OCI-M1 (cell line): ENCODE measurements at regions not wholly inside any gene's neighbourhood (a gene's known extent, or its start where the extent isn't known, plus 50 kb on each side); places are given as distances from the start of the nearest gene placed in this dataset.
"Not testable (repeated sequence)": the region's sequence is repeated elsewhere in the genome, so short reads cannot be mapped to it uniquely, and the experiment has no call there.

Source experiments
- DNase-seq: peaks from one replicate; lab custom pipeline; 2025; lab: John Stamatoyannopoulos, UW

DNA sequence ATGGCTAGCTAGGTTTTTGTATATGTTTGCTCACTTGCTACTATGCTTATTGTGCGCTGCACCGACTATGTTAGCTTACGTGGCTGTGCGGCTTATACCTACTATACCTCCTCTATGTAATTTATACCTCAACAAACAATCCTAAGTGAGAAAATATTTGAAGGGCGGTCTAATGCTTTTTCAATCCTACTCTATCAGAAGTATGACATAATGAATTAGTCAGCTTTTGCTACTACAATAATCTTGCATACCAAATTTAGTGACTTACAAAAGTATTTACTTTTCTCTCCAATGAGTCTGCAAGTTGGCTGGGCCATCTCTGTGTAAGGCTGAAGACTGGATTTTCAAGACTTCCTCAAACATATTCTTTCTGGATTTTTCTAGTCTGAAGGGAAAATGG lies 391.2 kb upstream of the NECTIN3 start:
- no peak for DNase-seq

- no peak for DNase-seq
These were observed 387.1 kb upstream of the NECTIN3 start for GRCh38 chr3:110684466-110684865.

- DNase-seq = no peak
These were observed 386.0 kb upstream of the NECTIN3 start for GRCh38 chr3:110685630-110686029.

DNA sequence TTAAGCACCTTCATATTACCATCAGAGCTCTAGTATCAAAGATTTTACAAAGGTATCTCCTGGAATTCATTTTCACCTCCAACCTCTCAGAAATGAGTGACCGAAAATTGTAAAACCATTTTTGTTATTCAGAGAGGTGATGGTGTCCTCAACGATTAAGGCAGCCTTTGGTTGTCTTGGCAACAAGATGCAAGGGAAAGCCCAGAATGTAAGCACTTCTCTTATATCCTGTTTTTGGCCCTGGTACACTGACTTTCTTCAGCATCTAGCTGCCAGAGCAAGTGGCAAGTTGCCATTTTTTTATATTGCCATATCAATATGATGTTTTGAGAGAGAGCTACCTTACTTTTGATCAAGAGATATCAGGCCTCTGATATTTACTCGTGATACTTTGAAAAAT lies 384.9 kb upstream of the NECTIN3 start:
- DNase-seq = no peak

- no peak for DNase-seq
These were observed 384.5 kb upstream of the NECTIN3 start for GRCh38 chr3:110687138-110687537.

DNA sequence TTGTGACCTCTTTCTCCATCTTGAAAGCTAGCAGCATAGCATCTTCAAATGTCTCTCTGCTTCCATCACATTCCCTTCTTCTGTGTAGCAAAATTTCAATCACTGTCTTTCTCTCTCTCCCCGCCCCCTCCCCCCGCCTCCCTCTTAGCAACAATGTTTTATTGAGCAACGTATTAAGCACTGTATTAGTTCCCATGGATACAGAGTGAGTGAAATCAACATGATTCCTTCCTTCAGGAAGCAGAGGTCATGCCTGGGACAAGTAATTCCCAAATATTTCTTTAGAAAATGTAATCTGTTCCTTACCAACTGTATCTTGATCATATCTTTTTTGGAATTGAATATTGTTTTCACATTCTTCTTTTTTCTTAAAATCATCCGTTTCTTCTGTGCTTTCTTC lies 373.7 kb upstream of the NECTIN3 start:
- DNase-seq = no peak

GRCh38 chr3:110704332-110704731 lies 367.3 kb upstream of the NECTIN3 start:
- DNase-seq = not testable (repeated sequence)

DNA sequence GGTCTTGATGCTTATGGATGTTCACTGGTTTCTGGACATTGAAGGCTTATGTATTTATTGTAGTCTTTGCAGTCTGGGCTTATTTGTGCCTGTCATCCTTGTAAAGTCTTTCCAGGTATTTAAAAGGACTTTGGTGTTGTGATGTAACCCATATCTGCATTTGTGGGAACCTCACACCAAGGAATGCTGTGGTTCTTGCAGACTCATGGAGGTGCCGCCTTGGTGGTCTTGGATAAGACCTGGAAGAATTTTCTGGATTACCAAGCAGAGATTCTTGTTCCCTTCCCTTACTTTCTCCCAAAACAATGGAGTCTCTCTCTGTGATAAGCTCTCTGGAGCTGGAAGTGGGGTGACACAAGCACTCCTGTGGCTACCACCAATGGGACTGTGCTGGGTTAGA lies 363.5 kb upstream of the NECTIN3 start:
- DNase-seq = no peak

DNA sequence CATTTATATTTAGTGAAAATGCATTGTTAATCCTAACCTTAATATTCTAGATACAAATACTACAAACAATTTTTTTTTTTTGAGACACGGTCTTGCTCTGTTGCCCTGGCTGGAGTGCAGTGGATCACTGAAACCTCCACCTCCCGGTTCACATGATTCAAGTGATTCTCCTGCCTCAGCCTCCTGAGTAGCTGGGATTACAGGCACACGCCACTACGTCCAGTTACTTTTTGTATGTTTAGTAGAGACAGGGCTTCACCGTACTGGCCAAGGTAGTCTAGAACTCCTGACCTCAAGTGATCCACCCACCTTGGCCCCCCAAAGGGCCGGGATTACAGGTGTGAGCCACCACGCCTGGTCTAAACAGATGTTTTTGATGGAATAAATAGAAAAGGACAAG lies 361.5 kb upstream of the NECTIN3 start:
- DNase-seq = no peak

DNA sequence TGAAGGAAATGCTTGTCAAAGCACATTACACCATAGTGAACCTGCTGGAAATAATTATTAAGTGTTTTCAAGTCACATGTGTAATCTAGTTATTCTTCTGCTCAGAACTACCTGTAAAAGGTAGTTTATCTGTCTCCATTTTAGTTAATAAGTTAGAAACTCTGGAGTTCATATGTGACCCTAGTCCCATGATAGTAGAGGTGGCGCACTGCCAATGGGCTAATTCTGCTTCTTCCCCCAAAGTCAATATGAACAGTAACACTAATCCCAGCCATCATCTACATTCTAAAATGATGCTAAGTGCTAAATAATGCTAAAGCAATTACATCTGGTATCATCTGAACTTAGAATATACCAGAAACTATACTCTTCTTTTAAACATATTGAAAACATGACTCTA lies 361.0 kb upstream of the NECTIN3 start:
- no peak for DNase-seq

DNA sequence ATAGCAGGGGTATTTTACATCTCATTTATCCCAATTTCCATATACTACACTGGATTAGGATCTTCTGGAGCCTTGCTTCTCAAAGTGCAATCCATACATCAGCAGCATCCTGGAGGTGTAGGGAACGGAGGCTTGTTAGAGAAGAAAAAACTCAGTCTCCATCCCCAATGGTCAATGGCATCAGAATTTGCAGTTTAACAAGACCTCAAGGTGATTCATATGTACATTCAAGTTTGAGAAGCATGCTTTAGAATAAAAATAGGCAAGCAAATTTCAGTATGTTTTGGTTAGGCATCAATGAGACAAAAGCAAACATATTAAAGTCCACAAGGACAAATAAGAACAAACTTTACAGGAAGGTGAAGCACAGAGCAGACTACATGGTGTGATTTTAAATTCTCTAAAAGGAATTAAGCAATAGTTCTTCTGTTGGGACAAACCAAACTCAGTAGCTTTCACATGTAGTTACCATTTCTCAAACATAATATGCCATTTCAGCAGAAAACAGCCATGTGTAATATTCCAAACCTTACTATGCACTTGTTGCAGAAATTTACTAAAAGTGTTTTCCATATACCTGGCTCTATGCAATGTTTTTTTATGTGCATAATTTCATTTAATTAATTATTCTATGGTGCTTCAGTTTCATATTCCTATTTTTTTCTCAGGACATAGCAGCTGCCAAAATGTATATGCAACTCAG lies 360.3 kb upstream of the NECTIN3 start:
- DNase-seq = no peak

- DNase-seq = no peak
These were observed 359.6 kb upstream of the NECTIN3 start for GRCh38 chr3:110711851-110712516.

DNA sequence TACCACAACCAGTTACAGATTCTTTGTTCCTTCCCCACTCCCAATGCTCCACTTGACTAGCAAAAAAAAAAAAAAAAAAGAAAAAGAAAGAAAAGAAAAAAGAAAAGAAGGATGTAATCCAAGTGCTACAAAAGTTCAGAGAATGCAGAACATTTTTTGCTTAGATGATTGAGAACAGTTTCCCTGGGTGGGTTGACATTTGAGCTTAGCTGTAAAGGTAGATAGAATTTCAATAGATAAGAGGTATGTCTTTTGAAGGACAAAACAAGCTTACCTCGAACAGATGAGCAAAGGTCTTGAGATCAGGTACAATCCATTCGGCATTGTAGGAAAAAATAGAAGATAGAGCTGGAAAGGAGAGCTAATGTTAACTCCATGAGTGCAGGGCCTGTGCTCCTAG lies 344.6 kb upstream of the NECTIN3 start:
- no peak for DNase-seq

DNA sequence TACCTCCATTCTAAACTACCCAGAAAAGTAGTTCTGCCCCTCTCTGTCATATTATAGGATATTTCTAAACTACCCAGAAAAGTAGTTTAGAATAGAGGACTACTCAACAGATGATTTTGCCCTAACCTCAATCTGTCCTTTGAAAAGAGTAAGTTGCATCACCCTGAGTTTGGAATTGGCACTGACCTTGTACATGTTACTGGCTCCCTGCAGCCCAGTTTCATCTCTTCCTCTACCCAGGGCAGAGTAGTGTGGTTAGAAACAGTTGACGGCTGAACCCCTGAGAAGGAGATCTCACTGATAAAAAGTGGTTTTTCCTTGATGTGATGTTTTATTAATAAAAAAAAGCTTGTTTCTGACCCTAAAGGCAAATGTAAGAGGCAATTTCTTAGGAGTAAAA lies 340.5 kb upstream of the NECTIN3 start:
- peak; percentile 34 for DNase-seq

DNA sequence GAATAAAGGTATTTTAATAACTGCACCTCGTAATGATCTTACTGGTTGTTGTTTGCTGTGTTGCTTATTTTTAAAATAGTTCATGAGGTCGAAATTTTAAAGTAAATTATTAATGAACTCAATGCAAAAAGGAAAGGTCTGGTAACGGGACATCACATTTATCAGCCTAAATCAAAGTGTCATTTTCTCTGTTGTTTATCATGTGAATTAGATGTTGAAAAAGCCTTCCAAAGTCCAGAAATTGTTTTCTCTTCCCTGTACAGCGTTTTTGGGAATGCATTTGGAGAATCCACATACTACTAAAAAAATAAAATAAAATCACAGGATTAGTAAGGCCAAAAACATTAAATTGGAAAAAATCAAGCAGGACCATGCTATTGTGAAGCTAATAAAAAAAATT lies 339.2 kb upstream of the NECTIN3 start:
- DNase-seq = no peak

DNA sequence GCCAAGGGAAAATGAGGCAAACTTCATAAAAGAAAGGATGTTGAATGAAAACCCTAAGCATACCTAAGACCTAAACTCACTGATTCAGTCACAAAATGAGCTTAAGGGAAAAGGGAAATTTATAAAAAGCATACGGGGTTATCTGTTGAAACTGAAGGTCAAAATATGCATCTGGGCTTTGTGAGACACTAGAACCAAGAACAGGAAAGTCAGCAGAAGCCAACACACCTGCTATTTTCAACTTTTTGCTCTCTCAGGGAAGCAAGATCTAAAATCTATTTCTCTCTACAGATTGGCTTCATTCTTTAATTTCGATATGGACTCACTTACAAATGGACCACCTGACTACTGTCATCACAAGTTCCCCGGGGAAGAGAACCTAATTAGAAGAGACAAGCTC lies 338.6 kb upstream of the NECTIN3 start:
- no peak for DNase-seq

GRCh38 chr3:110734524-110734923 lies 337.1 kb upstream of the NECTIN3 start:
- DNase-seq = no peak

GRCh38 chr3:110736332-110736731 lies 335.3 kb upstream of the NECTIN3 start:
- DNase-seq = peak; percentile 68

DNA sequence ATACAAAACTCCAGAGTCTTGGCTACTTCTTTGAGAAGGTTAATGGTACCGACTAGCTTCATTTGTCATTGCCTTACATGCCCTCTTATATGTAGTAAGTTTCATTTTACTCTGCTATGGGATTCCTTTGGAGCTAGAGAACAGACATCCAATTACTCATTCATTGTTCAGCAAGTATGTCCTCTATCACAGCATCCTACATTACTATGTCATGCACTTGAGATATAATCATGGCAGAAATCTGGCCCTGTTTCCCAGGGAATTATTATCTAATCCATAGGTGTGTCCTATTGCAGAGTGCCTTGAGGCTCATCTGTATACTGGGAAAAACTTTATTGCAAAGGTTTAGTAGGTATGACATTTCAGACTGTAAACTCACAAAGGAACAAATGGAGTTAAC lies 333.1 kb upstream of the NECTIN3 start:
- DNase-seq = no peak

DNA sequence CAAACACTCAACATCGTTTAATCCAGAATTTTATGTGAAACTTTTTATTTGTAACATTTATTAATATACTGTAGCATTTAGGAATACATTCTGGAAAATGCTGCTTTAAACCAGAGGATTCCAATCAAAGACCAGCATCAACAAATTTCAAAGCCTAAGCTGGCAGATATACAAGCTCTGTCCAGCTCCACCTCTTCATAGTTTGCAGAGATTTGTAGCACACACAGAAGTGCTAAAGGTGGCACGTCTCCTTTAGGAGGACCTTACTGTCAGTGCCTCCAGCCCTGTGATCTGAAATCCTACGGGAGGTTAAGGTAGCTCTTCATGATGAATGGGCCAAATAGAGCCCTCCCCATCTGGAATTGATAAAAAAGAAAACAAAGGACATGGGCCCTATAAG lies 329.7 kb upstream of the NECTIN3 start:
- no peak for DNase-seq

GRCh38 chr3:110743202-110743601 lies 328.4 kb upstream of the NECTIN3 start:
- no peak for DNase-seq

DNA sequence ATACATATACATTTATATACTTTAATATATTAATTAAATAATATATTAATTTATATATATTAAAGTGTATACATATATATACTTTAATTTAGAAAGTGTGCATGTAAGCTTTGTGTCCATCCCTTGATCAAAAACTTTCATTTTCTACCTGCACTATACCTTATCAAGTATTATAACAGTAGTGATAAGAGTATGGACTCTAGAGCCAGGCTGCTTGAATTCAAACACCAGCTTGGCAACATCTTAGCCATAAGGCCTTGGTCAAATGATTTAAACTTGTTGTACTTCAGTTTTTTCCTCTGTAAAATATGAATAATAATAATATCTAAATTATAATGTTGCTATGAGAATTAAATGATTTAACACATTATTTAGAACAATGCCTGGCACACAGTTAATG lies 327.6 kb upstream of the NECTIN3 start:
- DNase-seq = no peak

- DNase-seq = no peak
These were observed 326.9 kb upstream of the NECTIN3 start for GRCh38 chr3:110744723-110745122.

DNA sequence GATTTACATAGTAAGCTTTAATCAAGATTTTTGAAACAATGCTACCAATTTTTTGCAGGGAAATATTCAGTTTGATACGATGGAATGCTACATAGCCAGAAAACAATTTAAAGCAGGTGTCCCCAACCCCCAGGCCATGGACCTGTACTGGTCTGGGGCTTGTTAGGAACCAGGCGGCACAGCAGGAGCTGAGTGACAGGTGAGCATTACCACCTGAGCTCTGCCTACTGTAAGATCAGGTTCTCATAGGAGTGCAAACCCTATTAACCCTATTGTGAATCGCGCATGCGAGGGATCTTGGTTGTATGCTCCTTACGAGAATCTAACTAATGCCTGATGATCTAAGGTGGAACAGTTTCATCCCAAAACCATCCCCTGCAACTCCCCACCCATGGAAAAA lies 322.6 kb upstream of the NECTIN3 start:
- DNase-seq = no peak
